HG03342 (cell line): ENCODE measurements at regions not wholly inside any gene's neighbourhood (a gene's known extent, or its start where the extent isn't known, plus 50 kb on each side); places are given as distances from the start of the nearest gene placed in this dataset.

Source experiments
- ATAC-seq: cut with Tn5 transposase; IDR thresholded peaks from one replicate; pipeline ENCODE4 v1.9.1; 2021; ENCODE audit warnings: mild to moderate bottlenecking, moderate library complexity; ENCODE audit not compliant: unreplicated experiment

DNA sequence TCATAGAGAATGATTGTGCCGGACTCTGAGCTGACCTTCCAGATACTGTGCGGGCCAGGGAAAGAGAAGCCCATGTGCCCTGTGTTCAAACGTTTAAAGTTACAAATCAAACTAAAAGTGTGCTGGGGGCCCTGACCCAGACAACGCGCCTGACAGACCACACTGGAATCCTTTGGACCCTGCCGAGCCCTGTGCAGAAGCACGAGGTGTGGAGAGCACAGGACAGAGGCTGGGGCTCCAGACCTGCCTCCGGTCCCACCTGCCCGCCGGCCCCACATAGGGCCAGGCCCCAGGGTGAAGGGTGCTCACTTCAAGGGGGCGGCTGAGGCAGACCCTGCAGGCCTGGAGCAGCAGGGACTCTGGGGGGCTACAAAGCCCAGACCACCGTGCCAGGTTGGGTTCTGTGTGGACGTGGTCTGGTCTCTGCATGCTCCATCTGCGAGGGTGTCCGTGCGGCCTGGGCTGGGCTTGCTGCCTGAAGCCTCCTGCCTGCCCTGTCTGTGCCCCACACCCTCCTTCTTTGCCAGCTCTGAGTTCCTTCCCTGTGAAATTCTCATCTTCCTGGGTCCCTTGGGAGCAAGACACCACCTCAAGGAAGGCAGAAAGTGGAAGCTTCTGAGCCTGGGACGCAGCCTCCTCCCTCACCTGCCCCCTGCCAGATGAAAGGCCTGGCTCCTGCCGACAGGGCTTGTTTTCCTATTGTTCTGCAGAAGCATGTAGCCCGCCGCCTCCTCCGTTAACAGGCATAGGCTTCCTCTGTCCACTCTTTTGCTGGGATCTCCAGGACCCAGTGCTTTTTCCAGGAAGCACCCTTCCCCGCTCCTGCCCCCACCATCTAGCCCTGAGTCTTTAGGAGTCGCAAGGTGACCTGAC lies 186.2 kb downstream of the ERMARD start:
- no peak for ATAC-seq

DNA sequence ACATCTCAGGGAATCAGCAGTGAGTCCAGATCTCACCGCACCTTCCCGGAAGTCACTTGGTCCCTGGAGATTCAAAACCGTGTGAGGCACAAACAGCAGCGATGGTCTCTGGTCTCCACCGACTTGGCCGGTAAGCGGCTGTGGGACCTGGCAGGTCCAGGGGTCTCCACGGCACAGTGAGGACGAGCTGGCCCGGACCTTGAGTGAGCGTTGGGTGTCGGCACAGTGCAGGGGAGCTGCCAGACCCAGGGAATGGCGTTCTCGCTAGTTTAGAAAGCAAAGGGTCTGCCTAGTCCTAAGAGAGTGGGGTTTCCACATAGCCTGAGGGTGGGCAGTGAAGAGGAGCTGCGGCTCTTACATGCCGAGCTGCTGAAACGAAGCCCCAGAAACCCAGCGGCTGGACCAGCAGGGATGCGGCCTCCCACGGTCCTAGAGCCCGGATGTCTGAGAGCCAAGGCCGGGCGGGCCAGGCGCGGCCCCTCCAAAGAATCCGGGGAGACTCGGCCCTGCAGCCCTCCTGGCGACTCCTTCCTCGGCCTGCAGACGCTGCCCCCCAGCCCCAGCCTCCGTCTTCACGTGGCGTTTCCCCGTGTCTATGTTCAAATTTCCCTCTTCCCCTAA lies 185.0 kb downstream of the ERMARD start:
- no peak for ATAC-seq

DNA sequence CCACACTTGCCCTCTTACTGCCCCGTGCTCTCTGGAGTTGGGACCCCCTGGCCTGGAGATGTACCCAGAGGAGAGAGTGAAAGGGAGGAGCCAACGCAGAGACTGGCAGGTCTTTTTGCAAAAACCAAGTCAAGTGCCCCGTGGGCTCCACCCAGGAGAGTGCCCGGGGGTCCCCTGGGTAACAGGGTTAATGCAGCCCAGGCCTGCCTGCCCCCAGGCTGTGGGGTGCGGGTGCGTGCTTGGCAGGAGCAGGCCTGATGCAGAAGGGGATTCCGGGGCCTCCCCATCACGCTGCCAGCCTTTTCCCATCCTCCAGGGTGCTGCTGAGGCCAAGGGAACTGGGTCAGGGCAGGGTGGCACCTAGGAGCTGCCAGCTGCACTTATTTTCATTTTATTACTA lies 184.4 kb downstream of the ERMARD start:
- ATAC-seq: no peak

DNA sequence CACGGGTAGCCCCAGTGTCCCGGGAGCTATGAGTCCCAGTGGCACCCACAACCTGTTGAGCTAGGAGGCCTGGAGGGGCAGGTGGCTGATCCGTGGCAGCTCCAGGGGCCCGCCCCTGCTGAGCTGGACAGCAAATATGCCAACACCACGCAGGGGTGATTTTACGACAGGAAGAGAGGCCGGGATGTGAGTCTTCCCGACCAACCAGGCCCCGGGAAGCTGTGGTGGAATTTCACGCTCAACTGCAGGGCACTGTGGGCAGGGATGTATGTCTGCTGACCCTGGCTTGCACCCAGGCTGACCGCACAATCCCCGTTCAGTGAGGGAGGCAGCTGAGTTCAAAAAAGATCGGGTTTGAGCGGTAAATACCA lies 183.9 kb downstream of the ERMARD start:
- no peak for ATAC-seq

- ATAC-seq: no peak
These were observed 183.4 kb downstream of the ERMARD start for GRCh38 chr6:169934699-169935347.

- ATAC-seq: no peak
These were observed 182.6 kb downstream of the ERMARD start for GRCh38 chr6:169933839-169934698.

GRCh38 chr6:169933251-169933821 lies 181.9 kb downstream of the ERMARD start:
- no peak for ATAC-seq

- ATAC-seq: no peak
These were observed 181.1 kb downstream of the ERMARD start for GRCh38 chr6:169932491-169932890.

DNA sequence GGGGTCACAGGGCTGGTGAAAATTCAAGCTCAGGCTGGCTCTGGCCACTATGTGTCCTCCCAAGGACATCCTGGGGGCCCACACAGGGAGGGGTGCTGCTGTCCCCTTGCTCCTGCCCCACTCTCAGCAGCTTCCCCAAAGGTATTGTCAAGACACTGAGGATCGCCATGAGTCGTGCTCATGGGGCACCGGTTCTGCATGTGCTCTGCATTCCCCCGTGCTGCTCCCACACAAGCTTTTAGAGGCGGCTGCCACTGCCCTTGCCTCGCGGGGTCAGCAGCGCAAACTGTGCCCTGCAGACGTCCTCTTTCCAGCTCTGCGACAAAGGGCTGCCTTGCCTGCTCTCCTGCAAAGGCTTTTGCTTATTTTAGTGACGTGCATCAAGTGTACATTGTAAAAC lies 179.8 kb downstream of the ERMARD start:
- no peak for ATAC-seq

DNA sequence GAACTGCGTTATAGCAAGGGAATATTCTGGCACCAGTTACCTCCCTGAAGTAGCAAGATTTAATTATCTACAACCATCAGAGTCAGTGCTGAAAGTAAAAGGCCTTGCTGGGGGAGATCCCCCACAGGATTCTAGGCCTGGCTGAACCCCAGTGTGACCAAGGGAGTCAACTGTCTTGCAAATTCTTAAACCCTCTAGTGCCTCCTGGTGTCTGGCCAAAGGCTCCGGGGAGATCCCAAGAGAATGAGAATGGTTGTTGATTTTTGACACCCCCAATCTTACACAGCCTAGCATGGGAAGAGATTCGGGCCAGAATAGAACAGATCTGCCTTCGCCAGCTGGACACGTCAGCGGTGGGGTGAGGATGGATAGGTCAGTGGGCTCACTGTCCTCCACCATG lies 179.4 kb downstream of the ERMARD start:
- no peak for ATAC-seq

DNA sequence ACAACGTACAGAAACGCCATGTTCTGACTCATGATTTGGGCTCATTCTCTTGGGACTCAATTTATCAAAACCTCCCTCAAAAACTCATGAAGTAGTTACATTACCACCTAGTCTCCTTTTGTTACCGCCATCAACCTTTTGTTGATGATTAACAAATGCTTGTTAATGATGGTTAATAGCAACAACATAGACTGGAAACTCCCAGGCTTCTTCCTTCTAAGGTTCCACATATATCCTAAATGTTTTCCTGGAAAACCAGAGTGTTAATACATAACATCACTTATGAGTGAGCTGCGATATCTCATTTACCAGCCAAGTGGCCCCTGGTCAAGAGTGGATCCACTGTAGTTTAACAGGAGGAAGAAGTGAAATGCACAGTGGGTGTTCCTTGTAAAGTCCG lies 176.3 kb downstream of the ERMARD start:
- no peak for ATAC-seq

GRCh38 chr6:169926617-169927417 lies 175.4 kb downstream of the ERMARD start:
- ATAC-seq: no peak

DNA sequence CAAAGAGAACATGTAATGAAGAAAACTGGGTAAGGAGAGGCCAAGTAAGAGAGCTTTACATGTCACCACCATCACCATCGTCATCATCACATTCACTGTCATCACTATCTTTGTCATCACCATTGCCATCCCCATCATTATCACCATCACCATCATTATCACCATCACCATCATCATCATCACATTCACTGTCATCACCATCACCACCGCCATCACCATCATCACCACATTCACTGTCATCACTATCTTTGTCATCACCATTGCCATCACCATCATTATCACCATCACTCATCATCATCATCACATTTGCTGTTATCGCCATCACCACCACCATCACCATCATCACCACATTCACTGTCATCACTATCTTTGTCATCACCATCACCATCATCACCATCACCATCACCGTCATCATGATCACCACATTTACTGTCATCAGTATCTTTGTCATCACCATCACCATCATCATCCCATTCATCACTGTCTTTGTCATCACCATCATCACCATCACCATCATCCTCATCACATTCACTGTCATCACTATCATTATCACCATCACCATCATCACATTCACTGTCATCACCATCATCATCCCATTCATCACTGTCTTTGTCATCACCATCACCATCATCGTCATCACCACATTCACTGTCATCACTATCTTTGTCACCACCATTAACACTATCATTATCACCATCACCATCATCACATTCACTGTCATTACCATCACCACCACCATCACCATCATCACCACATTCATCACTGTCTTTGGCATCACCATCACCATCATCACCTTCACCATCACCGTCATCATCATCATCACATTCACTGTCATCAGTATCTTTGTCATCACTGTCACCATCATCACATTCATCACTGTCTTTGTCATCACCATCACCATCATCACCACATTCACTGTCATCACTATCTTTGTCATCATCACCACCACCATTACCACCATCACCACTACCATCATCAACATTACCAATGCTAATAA lies 172.3 kb downstream of the ERMARD start:
- no peak for ATAC-seq

GRCh38 chr6:169921853-169922824 lies 170.7 kb downstream of the ERMARD start:
- ATAC-seq: no peak

DNA sequence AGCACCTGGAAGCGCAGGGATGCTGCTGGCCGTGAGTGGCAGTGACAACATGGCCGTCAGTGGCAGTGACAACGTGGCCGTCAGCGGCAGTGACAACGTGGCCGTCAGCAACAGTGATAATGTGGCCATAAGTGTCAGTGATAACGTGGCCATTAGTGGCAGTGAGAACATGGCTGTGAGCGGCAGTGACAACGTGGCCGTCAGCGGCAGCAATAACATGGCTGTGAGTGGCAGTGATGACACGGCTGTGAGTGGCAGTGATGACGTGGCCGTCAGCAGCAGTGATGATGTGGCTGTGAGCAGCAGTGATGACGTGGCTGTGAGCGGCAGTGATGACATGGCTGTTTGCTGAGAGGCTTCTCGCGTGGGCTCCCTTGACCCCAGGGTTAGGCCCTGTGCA lies 169.8 kb downstream of the ERMARD start:
- no peak for ATAC-seq

DNA sequence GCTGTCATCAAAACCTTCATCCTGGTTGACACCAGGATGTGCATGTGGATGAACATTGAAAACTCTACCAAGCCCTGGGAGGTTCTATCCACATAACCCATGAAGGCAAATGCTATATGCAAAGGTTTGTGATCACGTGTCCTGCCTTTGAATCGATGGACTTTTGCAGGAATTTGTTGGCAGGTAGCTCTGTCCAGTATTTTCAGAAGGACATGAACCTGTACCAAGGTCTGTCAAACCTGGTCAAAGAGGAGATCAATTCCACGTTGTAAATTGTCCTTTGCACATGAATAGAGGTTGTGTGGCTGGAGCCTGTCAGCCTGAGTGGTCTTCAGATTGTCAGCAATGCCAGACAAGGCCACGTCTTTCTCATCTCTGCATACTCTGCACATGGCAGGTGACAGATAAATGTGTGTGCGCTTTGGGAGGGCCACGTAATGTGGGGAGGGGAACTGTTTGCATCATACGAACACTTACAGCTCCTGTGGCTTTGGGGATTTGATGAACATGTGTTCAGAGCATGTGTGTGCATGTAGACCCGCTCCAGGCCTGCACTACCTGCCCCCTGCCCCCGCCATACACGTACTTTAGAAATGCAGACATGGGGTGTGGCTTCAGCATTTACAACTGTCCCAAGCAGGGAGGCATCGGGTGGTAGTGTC lies 169.1 kb downstream of the ERMARD start:
- ATAC-seq: no peak

- ATAC-seq: no peak
These were observed 167.6 kb downstream of the ERMARD start for GRCh38 chr6:169918954-169919549.
